ENCODE measurements at regions not wholly inside any gene's neighbourhood (a gene's known extent, or its start where the extent isn't known, plus 50 kb on each side); places are given as distances from the start of the nearest gene placed in this dataset.

DNA sequence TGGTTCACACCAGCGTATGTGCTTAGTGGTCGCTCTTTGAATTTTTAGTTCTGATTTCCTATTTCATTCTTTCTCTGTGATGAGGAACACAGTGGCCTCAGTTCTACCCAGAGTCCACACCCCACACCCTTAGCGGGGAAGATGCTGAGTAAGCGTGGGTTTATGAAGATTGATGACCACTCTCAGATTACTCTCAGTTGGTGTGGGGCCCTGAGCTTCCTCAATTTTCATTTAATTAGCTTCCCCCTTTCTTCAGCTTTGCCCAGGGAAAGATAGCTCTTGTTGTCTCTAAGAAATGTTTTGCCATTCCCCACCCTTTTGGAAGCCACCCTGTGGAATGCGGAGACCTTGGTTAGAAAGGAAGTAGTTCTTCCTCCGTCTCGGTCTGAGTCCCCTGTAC is 299.9 kb upstream of the PROX1 start:
- peaks cover 51% of the 10 kb centered on the region for H3K4me1 ChIP-seq (ENCODE audit: low read depth)
- TF ChIP-seq, protein P1, sequence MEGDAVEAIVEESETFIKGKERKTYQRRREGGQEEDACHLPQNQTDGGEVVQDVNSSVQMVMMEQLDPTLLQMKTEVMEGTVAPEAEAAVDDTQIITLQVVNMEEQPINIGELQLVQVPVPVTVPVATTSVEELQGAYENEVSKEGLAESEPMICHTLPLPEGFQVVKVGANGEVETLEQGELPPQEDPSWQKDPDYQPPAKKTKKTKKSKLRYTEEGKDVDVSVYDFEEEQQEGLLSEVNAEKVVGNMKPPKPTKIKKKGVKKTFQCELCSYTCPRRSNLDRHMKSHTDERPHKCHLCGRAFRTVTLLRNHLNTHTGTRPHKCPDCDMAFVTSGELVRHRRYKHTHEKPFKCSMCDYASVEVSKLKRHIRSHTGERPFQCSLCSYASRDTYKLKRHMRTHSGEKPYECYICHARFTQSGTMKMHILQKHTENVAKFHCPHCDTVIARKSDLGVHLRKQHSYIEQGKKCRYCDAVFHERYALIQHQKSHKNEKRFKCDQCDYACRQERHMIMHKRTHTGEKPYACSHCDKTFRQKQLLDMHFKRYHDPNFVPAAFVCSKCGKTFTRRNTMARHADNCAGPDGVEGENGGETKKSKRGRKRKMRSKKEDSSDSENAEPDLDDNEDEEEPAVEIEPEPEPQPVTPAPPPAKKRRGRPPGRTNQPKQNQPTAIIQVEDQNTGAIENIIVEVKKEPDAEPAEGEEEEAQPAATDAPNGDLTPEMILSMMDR (IDR thresholded peaks at IDR 0.05): no peak
- H3K36me3 ChIP-seq (ENCODE audit: low read depth): no peaks in the 10 kb centered on the region
- no peak for DNase-seq
- peak; percentile 16 for ATAC-seq
- no peak overlapping the region for H3K4me3 ChIP-seq
- no peaks in the 10 kb centered on the region for H3K9me3 ChIP-seq
- intact Hi-C loops (cut with DNase I, micrococcal nuclease): no loop called here

DNA sequence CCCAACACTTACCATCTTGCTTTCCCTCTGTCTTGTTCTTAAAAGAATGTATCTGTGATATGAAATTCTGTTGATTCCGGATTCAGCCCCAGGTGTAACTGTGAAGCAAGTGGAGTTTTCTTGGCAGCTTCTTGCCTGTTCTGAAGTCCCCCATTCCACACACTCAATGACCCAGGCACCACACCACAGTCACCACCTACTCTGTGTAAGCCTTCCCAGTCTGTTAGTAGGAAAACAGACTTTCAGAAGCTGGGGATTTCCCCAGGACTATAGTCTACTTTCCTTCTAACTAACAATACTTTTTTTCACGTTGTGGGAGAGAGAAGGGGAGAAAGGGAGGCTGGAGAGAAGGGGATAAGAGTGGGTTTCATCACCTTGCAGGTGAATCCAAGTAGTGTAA is 299.1 kb upstream of the PROX1 start:
- Histone ChIP-seq H3K9me3 (no peaks in the 10 kb centered on the region), H3K36me3 (ENCODE audit: low read depth) (no peaks in the 10 kb centered on the region), H3K4me1 (ENCODE audit: low read depth) (peaks cover 47% of the 10 kb centered on the region), H3K4me3 (no peak overlapping the region)
- intact Hi-C loops (cut with DNase I, micrococcal nuclease): no loop called here
- TF ChIP-seq, protein P1 (IDR thresholded peaks at IDR 0.05): no peak
- peak; percentile 52 for ATAC-seq
- no peak for DNase-seq

DNA sequence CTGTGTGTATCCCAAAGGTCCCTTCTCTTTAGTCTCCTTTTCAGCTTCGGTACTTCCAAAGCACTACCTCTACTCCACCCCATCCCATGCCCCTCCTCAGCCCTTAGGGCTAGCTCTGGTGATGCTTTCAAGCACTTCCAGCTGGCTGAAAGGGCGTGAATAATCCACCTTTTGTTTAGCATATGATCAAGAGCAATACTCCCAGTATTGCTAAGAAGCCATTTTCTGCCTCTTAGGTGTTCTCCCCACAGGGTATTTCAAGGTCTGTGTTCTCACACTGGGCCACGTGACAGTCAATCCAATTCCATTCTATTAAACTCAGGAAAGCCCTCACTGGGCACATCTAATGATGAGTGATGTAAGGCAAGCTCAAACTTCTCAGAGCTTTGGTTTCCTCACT is 298.5 kb upstream of the PROX1 start:
- no peak for ATAC-seq

DNA sequence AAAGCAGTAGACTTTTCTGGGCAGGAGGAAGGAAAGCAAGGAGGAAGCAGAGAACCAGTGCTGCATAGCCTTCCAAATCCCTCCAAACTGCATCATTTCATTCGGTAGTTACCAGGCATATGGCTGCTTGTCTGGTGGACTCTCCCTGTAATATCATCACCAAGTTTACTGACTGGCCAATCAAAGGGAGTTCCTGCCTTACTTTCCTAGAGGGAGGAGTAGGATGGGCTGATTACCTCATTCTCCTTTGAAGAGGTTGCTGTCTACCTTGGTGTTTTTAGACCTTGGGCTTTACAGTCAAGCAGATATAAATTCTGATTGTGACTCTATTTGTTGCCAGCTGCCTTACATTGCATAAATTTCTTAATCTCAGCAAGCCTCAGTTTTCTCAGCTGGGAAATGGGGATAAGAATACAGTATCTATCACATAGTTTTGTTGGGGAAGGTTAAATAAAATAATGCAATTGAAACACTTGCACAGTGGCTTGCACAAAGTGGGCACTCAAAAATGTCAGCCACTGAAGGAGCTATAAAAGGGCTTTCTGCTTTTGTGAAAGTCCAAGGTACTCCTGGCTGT is 297.3 kb upstream of the PROX1 start:
- DNase-seq (no peak), ATAC-seq (peak; percentile 59)
- TF ChIP-seq, protein P1 (IDR thresholded peaks at IDR 0.05): no peak
- no peaks in the 10 kb centered on the region for H3K36me3 ChIP-seq (ENCODE audit: low read depth)
- H3K9me3 ChIP-seq: no peaks in the 10 kb centered on the region
- intact Hi-C loops (cut with DNase I, micrococcal nuclease): no loop called here
- H3K4me1 ChIP-seq (ENCODE audit: low read depth): peaks cover 42% of the 10 kb centered on the region
- no peak overlapping the region for H3K4me3 ChIP-seq

More for the DNA sequence above, 298.5 kb upstream of the PROX1 start:
- Histone ChIP-seq H3K4me3 (no peak overlapping the region), H3K4me1 (ENCODE audit: low read depth) (peaks cover 42% of the 10 kb centered on the region), H3K9me3 (no peaks in the 10 kb centered on the region), H3K36me3 (ENCODE audit: low read depth) (no peaks in the 10 kb centered on the region)
- TF ChIP-seq, protein P1 (IDR thresholded peaks at IDR 0.05): no peak
- intact Hi-C loops (cut with DNase I, micrococcal nuclease): no loop called here
- DNase-seq: no peak

DNA sequence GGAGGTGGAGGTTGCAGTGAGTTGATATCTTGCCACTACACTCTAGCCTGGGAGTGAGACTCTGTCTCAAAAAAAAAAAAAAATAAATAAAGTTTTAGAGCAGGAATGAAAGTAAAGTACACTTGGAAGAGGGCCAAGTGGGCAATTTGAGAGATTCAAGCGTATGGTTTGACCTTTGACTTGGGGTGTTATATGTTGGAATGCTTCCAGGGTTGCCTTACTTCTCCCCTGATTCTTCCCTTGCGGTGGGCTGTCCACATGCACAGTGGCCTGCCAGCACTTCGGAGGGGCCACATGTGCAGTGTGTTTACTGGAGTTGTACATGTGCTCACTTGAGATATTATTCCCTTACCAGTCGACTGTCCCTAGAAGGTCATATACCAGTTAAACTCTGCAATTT is 295.5 kb upstream of the PROX1 start:
- TF ChIP-seq, protein P1 (IDR thresholded peaks at IDR 0.05): no peak
- Histone ChIP-seq H3K36me3 (ENCODE audit: low read depth) (no peaks in the 10 kb centered on the region), H3K4me1 (ENCODE audit: low read depth) (peaks cover 30% of the 10 kb centered on the region), H3K9me3 (no peaks in the 10 kb centered on the region), H3K4me3 (no peak overlapping the region)
- intact Hi-C loops (cut with DNase I, micrococcal nuclease): no loop called here
- ATAC-seq: peak; percentile 50
- peak in 2 of 3 donors; percentile 43 to 74 for DNase-seq

DNA sequence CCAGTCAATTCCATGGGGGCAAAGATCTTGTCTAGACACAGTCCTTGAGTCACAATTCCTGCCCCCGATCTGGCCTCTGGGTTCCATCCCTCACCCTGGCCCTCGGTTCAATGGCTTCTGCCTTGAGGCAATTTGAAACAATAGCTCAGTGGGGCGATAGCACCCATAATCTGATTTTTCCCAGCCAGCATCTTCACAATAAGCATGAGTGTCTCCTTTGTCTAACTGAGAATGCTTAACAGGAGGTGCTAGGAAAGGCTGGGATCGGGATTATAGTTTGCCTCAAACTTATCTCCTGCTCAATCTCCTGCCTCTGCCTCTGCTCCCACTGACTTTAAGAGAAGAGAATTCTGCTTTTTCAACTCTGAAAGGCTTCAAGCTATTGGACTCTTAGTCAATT is 293.9 kb upstream of the PROX1 start:
- no peaks in the 10 kb centered on the region for H3K36me3 ChIP-seq (ENCODE audit: low read depth)
- no peak for DNase-seq
- ATAC-seq: no peak
- no peak overlapping the region for H3K4me3 ChIP-seq
- no peaks in the 10 kb centered on the region for H3K9me3 ChIP-seq
- intact Hi-C loops (cut with DNase I, micrococcal nuclease): no loop called here
- TF ChIP-seq, protein P1 (IDR thresholded peaks at IDR 0.05): no peak
- H3K4me1 ChIP-seq (ENCODE audit: low read depth): peaks cover 26% of the 10 kb centered on the region

Data from mucosa of descending colon (tissue), 3 donors.